Thymus (tissue), 11 donors: ENCODE measurements at regions not wholly inside any gene's neighbourhood (a gene's known extent, or its start where the extent isn't known, plus 50 kb on each side); places are given as distances from the start of the nearest gene placed in this dataset.

Source experiments
- DNase-seq, 9 donors: peaks; one replicate each; pipeline ENCODE4 v3.0.0-alpha.2; 2013; ENCODE audit warnings: low spot score in 9 of 9, low read depth in 6 of 9, missing footprints in 1 of 9
- H3K27ac ChIP-seq, 2 donors: one replicate each; pipeline ENCODE4 v1.5.1; 2013; ENCODE audit warnings: control low read depth in 1 of 2, low read depth in 1 of 2, low read length in 1 of 2, mild to moderate bottlenecking in 1 of 2, moderate library complexity in 1 of 2
- H3K27me3 ChIP-seq, 2 donors: one replicate each; pipeline ENCODE4 v1.5.1; 2013; ENCODE audit warnings: low read length in 1 of 2; ENCODE audit not compliant: control insufficient read depth in 2 of 2, insufficient read depth in 1 of 2
- H3K36me3 ChIP-seq, 2 donors: one replicate each; pipeline ENCODE4 v1.5.1; 2013; ENCODE audit warnings: low read length in 1 of 2, mild to moderate bottlenecking in 1 of 2, moderate library complexity in 1 of 2; ENCODE audit not compliant: control insufficient read depth in 2 of 2, insufficient read depth in 2 of 2
- H3K4me1 ChIP-seq, 2 donors: one replicate each; pipeline ENCODE4 v1.5.1; 2013; ENCODE audit warnings: low read length in 2 of 2; ENCODE audit not compliant: control insufficient read depth in 2 of 2, insufficient read depth in 2 of 2
- H3K4me3 ChIP-seq, 2 donors: one replicate each; pipeline ENCODE4 v1.5.1; 2013; ENCODE audit warnings: low read length in 2 of 2, control low read depth in 1 of 2, mild to moderate bottlenecking in 1 of 2
- H3K9me3 ChIP-seq, 2 donors: one replicate each; pipeline ENCODE4 v1.5.1; 2013; ENCODE audit warnings: low read length in 1 of 2, mild to moderate bottlenecking in 1 of 2; ENCODE audit not compliant: control insufficient read depth in 2 of 2, insufficient read depth in 1 of 2
- WGBS: extraction: QIAGEN DNeasy Blood & Tissue Kit; methylation state at CpG from one replicate; pipeline ENCODE4 v1.1.7; 2013; 5-methylcytosine and 5-hydroxymethylcytosine counted together
- donor health status: healthy.

DNA sequence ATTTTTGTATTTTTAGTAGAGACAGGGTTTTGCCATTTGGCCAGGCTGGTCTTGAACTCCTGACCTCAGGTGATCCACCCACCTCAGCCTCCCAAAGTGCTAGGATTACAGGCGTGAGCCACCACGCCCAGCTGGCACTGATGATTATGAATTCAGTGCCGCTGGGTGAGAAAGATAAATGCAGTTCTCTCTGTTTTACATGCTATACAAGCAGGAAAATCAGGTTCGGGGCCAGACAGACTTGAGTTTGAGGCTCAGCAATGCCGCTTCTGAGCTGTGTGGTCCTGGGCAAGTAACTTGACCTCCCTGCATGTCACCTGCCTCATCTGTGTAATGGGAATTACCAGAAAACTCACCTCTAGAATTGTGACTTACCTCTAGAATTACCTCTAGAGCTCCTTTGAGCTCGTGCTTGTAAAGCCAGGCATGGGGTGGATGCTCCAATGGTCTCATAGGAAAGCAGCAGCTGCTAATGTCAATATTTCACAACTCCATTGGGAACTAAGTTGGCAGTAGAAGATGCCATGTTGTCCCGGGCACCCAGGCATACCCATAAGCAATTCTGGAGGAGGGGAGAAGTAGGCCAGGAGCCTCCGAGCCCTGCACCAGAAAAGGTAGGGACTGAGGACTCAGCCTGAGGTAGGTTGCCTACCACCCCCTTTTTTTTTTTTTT is 119.8 kb upstream of the SLC25A33 start:
- H3K27me3 ChIP-seq, result peaks cover 0 to 7% of the 10 kb centered on the region in 2 donors
- no peaks in the 10 kb centered on the region for H3K36me3 ChIP-seq
- H3K9me3 ChIP-seq, result peaks cover 0 to 17% of the 10 kb centered on the region in 2 donors
- H3K27ac ChIP-seq, result no peak overlapping the region
- H3K4me3 ChIP-seq, result no peak overlapping the region
- 97% methylated on average over 8 of the region's 8 CpGs for WGBS
- DNase-seq, result no peak
- H3K4me1 ChIP-seq, result peaks cover 46 to 88% of the 10 kb centered on the region in 2 donors

DNA sequence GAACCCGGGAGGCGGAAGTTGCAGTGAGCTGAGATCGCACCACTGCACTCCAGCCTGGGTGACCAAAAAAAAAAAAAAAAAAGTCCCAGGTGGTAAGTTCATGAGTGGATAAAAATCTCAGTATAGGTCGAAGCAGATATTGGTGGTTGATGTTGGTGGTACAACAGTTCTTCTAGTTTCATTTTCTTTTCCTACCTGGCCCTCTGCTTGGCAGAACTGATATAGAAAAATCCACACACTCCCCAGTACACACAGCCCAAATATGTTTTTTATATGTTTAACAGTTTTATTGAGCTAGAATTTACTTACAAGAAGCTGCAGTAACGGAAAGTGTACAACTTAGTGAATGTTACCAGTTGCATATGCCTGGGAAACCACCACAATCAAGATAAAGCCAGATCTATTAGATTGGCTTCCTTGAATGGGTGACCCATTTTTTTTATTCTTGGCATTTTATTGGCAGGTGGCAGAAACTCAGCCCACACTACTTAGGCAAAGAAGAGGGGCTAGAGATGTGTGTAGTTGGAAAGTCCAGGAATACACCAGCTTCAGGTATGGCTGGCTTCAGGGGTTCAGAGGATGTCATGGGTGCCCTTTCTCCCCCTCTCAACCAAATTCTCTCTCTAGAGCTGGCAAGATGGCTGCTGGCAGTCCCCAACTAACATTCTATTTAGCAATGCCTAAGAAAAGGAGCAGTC is 118.3 kb upstream of the SLC25A33 start:
- H3K9me3 ChIP-seq, result peaks cover 0 to 17% of the 10 kb centered on the region in 2 donors
- DNase-seq, result peak in 1 of 9 donors; percentile 53
- no peak overlapping the region for H3K4me3 ChIP-seq
- H3K36me3 ChIP-seq, result no peaks in the 10 kb centered on the region
- WGBS, result 51% methylated on average over 5 of the region's 5 CpGs
- H3K4me1 ChIP-seq, result peaks cover 58 to 98% of the 10 kb centered on the region in 2 donors
- H3K27me3 ChIP-seq, result peaks cover 0 to 7% of the 10 kb centered on the region in 2 donors
- H3K27ac ChIP-seq, result peak overlapping the region in 1 of 2 donors; percentile 45

DNA sequence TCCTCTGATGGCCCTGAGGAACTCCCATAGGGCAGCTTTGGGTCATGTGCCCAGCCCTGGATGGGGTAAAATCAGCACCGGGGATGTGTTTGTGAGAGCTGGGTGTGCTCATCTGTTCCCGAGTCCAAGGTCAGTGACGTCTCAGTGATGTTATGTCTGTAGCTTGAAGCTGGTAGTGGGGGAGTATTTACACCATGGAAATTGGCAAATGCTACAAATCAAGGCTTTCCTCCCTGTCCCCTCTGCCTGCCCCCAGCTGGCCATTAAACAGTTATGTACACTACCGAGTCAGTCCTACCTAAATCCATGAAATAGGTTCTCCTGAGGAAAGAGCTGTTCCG is 117.8 kb upstream of the SLC25A33 start:
- Histone ChIP-seq H3K4me3 (no peak overlapping the region), H3K9me3 (peaks cover 0 to 17% of the 10 kb centered on the region in 2 donors), H3K36me3 (no peaks in the 10 kb centered on the region), H3K4me1 (peaks cover 62 to 98% of the 10 kb centered on the region in 2 donors), H3K27me3 (peaks cover 0 to 7% of the 10 kb centered on the region in 2 donors), H3K27ac (no peak overlapping the region)
- 74% methylated on average over 5 of the region's 5 CpGs for WGBS
- no peak for DNase-seq

DNA sequence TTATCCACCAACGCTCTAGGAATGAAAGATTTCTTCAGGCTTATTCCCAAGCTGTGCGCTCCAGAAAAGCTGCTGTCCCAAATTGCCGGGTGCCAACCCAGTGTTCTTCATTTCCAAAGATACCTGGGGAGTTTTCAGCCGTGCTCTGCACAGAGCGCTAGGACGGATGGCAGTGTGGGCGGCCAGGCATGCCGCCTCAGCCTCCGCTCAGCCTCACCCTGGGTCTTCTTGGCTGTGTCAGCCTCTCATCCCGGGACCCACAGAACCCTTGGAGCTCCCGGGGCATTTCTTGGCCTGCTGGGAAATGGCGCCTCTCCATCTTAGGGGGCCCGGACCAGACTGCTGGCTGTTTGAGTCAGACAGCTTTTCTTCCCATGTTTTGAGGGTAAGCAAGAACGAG is 116.9 kb upstream of the SLC25A33 start:
- H3K9me3 ChIP-seq, result peaks cover 0 to 17% of the 10 kb centered on the region in 2 donors
- H3K4me3 ChIP-seq, result no peak overlapping the region
- no peak overlapping the region for H3K27ac ChIP-seq
- no peaks in the 10 kb centered on the region for H3K36me3 ChIP-seq
- no peak for DNase-seq
- peaks cover 61 to 98% of the 10 kb centered on the region in 2 donors for H3K4me1 ChIP-seq
- 95% methylated on average over 14 of the region's 14 CpGs for WGBS
- peaks cover 0 to 7% of the 10 kb centered on the region in 2 donors for H3K27me3 ChIP-seq

DNA sequence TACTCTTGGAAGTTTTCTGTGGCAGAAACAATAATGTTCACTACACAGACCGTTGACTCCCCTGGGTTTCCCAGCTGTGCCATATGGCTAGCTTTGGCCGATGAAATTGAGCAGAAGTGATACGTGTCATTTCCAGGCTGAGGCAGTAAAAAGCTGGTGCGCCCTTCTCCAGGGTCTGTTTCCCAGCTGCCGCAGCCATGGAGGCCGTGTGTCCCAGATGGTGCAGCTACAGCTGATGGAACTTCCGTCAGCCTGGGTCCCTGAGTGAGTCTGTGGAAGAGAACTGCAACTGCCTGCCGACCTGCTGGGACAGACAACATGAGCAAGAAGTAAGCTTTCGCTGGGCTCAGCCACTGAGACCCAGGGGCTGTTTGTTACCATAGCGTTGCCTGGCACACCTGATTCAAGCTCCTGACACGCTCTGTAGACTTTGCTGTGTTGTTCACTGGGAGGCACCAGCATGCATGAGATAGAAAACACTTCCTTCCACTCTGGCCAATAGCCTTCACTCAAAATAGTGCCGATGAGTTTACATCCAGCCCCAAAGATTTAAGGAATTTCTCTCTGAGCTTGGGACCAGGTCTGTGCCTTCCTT is 116.3 kb upstream of the SLC25A33 start:
- Histone ChIP-seq H3K36me3 (no peaks in the 10 kb centered on the region), H3K27me3 (peaks cover 0 to 7% of the 10 kb centered on the region in 2 donors), H3K4me1 (peaks cover 60 to 98% of the 10 kb centered on the region in 2 donors), H3K27ac (no peak overlapping the region), H3K4me3 (no peak overlapping the region), H3K9me3 (peaks cover 0 to 12% of the 10 kb centered on the region in 2 donors)
- WGBS, result 94% methylated on average over 12 of the region's 12 CpGs
- DNase-seq, result peak in 1 of 9 donors; percentile 55

DNA sequence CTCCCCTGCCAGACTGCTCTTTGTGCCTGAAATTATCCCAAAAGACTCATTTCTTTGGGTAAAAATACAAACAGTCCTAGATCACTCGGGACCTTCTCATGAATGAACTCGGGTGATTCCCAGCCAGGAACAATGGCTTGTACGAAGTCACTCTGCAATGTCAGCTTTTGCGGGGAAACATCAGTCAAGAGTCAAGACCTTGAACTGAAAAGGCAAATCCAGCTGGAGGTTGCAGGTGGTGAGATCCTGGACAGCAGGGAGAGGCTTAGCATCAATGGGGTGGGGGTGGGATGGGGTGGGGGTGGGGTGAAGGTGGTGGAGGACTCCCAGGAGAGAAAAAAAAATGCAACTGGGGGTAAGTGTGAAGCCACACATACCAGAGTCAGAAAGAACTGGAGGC is 115.0 kb upstream of the SLC25A33 start:
- Histone ChIP-seq H3K27me3 (peaks cover 0 to 7% of the 10 kb centered on the region in 2 donors), H3K4me3 (no peak overlapping the region), H3K27ac (no peak overlapping the region), H3K4me1 (peaks cover 56 to 96% of the 10 kb centered on the region in 2 donors), H3K36me3 (no peaks in the 10 kb centered on the region), H3K9me3 (peaks cover 0 to 15% of the 10 kb centered on the region in 2 donors)
- DNase-seq, result peak in 1 of 9 donors; percentile 51
- WGBS, result 42% methylated on average over 4 of the region's 4 CpGs

DNA sequence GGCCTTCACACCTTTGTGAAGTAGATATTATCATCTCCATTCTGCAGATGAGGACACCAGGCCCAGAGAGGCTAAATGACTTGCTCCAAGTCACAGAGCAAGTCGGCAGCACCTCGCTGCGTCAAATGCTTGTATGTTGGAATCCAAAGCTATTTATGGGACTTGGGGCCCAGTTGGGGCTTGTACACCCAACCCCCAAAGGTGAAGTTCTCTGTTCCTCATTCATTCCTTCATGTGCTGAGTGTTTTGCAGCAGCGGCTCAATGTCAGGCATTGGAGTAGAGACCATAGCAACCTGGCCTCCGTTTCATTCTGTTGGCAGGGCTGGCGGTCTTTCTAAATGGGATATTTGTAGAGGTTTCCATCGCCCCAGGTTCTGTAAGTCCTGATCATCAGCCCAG is 113.4 kb upstream of the SLC25A33 start:
- Histone ChIP-seq H3K27ac (peak overlapping the region; percentile 78 to 92), H3K9me3 (peaks cover 0 to 15% of the 10 kb centered on the region in 2 donors), H3K4me1 (peaks cover 47 to 87% of the 10 kb centered on the region in 2 donors), H3K27me3 (peaks cover 0 to 7% of the 10 kb centered on the region in 2 donors), H3K4me3 (peak overlapping the region in 1 of 2 donors; percentile 14), H3K36me3 (no peaks in the 10 kb centered on the region)
- peak in 3 of 9 donors; percentile 47 to 57 (median 55) for DNase-seq
- 8% methylated on average over 7 of the region's 7 CpGs for WGBS

DNA sequence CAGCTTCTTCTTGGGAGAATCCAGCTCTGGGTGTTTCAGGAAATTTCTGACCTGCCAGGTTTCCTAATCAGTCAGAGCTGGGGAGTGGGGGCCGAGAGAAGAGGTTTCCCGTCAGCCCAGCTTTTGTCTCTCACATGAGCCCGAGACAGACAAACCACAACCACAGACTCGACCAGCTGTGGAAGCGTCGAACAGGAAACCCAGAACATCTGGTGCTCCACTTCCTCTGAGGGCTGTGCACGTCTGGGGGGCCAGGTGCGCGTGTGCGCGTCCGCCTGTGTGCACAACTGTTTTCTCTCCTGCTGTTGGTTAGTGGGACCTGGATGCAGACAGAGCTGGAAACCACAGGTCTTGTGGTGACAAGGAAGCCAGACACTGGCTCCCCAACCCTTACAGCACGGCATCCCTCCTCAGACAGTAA is 113.0 kb upstream of the SLC25A33 start:
- H3K4me3 ChIP-seq, result peak overlapping the region in 1 of 2 donors; percentile 14
- H3K4me1 ChIP-seq, result peaks cover 43 to 82% of the 10 kb centered on the region in 2 donors
- no peaks in the 10 kb centered on the region for H3K36me3 ChIP-seq
- peak overlapping the region; percentile 85 to 92 for H3K27ac ChIP-seq
- H3K27me3 ChIP-seq, result peaks cover 0 to 7% of the 10 kb centered on the region in 2 donors
- WGBS, result 2% methylated on average over 13 of the region's 13 CpGs
- peak; percentile 86 to 99 (median 94) for DNase-seq
- peaks cover 0 to 14% of the 10 kb centered on the region in 2 donors for H3K9me3 ChIP-seq

DNA sequence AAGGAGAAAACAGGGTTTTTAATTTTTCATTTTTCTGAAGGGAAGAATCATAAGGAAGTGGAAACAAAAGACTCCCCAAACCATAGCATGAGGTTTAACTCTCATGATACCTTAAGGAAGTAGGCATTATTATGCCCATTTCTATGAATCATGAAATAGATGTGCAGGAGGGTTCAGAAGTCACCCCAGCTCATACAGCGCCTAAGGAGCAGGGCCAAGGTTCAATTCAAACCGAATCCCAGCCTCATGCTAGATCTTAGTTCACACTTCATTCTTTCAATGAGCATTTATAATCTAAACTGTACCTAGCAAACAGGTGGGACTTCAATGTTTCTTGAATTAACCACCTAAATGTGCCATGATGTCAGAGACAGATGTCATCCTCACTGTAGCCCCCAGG is 111.9 kb upstream of the SLC25A33 start:
- Histone ChIP-seq H3K9me3 (peaks cover 0 to 8% of the 10 kb centered on the region in 2 donors), H3K4me1 (peaks cover 41 to 73% of the 10 kb centered on the region in 2 donors), H3K36me3 (no peaks in the 10 kb centered on the region), H3K27ac (no peak overlapping the region), H3K27me3 (peaks cover 0 to 4% of the 10 kb centered on the region in 2 donors), H3K4me3 (no peak overlapping the region)
- WGBS, result 97% methylated on average over 2 of the region's 2 CpGs
- no peak for DNase-seq
